Gastroesophageal sphincter (tissue), 4 donors: ENCODE measurements at regions not wholly inside any gene's neighbourhood (a gene's known extent, or its start where the extent isn't known, plus 50 kb on each side); places are given as distances from the start of the nearest gene placed in this dataset.
"Not testable (repeated sequence)": the region's sequence is repeated elsewhere in the genome, so short reads cannot be mapped to it uniquely, and the experiment has no call there.

Experiments
- ATAC-seq: fragments of 150-250 bp; one replicate; pipeline ENCODE4 v1.9.1; 2016; ENCODE audit warnings: mild to moderate bottlenecking, moderate library complexity
- H3K27ac ChIP-seq, 4 donors: fragments of 200-600 bp; sonication (generic) in 3 of 4; 1 replicate in 3 of 4; 2 replicates in 1 of 4; pipeline ENCODE4 v1.5.1; 2016 to 2019
- H3K27me3 ChIP-seq: fragments of 200-600 bp; sonication (generic); one replicate; pipeline ENCODE4 v1.5.1; 2019
- H3K36me3 ChIP-seq, 2 donors: fragments of 200-600 bp; sonication (generic); one replicate each; pipeline ENCODE4 v1.5.1; 2019; ENCODE audit warnings: control low read depth in 1 of 2
- H3K4me1 ChIP-seq, 3 donors: fragments of 200-600 bp; sonication (generic); 1 replicate in 2 of 3; 2 replicates in 1 of 3; pipeline ENCODE4 v1.5.1; 2016 to 2019; ENCODE audit warnings: control low read depth in 2 of 3
- H3K4me3 ChIP-seq, 2 donors: fragments of 200-600 bp; sonication (generic); one replicate each; pipeline ENCODE4 v1.5.1; 2019; ENCODE audit warnings: mild to moderate bottlenecking in 1 of 2, moderate library complexity in 1 of 2
- H3K9me3 ChIP-seq, 3 donors: fragments of 200-600 bp; sonication (generic); one replicate each; pipeline ENCODE4 v1.5.1; 2017 to 2019; ENCODE audit warnings: control low read depth in 2 of 3
- EP300 ChIP-seq: sonication (generic); formaldehyde crosslinking; IDR thresholded peaks from one replicate; pipeline ENCODE4 v1.6.1; 2017; ENCODE audit warnings: antibody characterized with exemption, mild to moderate bottlenecking
- POLR2A ChIP-seq, 2 donors: fragments of 450-650 bp; IDR thresholded peaks; one replicate each; pipeline ENCODE4 v1.6.1; 2017; ENCODE audit warnings: antibody characterized with exemption in 2 of 2, mild to moderate bottlenecking in 2 of 2, moderate library complexity in 1 of 2
- POLR2AphosphoS5 ChIP-seq: sonication (generic); formaldehyde crosslinking; IDR thresholded peaks from one replicate; pipeline ENCODE4 v1.6.1; 2017; ENCODE audit warnings: antibody characterized with exemption
- WGBS, 2 donors: methylation state at CpG; one replicate each; pipeline ENCODE4 v1.1.5; 2018; ENCODE audit warnings: low coverage in 1 of 2; 5-methylcytosine and 5-hydroxymethylcytosine counted together
- TF ChIP-seq, protein P1 (sequence below), 4 experiments: fragments of 200-600 bp in 2 of 4; fragments of 450-650 bp in 2 of 4; sonication (generic) in 1 of 4; IDR thresholded peaks; one replicate each; pipeline ENCODE4 v1.5.1; 2017 to 2019; ENCODE audit warnings: antibody characterized with exemption in 4 of 4, mild to moderate bottlenecking in 2 of 4, moderate library complexity in 2 of 4

DNA sequence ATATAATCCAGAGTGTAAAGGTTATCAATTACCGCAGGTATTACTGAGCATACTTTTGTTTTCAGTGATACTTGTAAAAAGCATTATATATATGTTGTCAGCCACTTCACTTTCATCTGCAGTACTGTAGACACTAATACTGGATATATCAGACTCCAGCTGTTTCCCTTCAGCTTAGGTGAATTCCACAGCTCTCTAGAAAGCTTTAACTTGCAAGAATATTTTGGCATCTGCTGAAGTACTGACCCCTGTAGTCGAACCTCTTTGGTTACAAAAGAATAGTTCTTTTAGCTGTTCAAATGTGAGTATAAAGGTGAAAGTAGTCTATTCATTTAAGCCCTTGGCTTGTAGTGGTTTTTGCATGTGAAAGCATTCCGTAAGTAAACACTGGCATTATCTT lies 1222.7 kb upstream of the TENM3 start:
- TF ChIP-seq POLR2AphosphoS5 (no peak), POLR2A (IDR thresholded peaks at IDR 0.05) (no peak), EP300 (no peak)
- TF ChIP-seq, protein P1, sequence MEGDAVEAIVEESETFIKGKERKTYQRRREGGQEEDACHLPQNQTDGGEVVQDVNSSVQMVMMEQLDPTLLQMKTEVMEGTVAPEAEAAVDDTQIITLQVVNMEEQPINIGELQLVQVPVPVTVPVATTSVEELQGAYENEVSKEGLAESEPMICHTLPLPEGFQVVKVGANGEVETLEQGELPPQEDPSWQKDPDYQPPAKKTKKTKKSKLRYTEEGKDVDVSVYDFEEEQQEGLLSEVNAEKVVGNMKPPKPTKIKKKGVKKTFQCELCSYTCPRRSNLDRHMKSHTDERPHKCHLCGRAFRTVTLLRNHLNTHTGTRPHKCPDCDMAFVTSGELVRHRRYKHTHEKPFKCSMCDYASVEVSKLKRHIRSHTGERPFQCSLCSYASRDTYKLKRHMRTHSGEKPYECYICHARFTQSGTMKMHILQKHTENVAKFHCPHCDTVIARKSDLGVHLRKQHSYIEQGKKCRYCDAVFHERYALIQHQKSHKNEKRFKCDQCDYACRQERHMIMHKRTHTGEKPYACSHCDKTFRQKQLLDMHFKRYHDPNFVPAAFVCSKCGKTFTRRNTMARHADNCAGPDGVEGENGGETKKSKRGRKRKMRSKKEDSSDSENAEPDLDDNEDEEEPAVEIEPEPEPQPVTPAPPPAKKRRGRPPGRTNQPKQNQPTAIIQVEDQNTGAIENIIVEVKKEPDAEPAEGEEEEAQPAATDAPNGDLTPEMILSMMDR (IDR thresholded peaks at IDR 0.05) = no peak
- ATAC-seq = no peak
- no peaks in the 10 kb centered on the region for H3K4me1 ChIP-seq
- H3K9me3 ChIP-seq = no peaks in the 10 kb centered on the region
- no peaks in the 10 kb centered on the region for H3K27me3 ChIP-seq
- WGBS, 2 donors = 31 to 43% methylated on average over 3 of the region's 3 CpGs
- H3K36me3 ChIP-seq = no peaks in the 10 kb centered on the region
- H3K4me3 ChIP-seq = no peak overlapping the region
- H3K27ac ChIP-seq = no peak overlapping the region

DNA sequence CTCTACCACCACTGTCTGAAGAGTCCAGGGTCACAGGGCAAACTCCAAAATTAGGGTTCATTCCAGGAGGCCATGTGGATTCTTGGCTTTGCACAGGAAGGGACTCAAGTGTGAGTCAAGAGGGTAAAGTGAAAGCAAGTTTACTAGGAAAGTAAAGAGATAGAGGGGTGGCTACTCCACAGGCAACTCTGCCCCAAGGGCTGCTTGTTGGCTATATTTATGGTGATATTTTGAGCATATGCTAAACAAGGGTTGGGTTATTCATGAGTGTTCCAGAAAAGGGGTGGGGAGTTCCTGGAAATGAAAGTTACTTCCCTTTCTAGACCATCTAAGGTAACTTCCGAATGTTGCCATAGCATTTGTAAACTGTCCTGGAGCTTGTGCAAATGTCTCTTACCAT lies 1222.0 kb upstream of the TENM3 start:
- H3K4me3 ChIP-seq = no peak overlapping the region
- no peak overlapping the region for H3K27ac ChIP-seq
- H3K9me3 ChIP-seq = no peaks in the 10 kb centered on the region
- TF ChIP-seq, protein P1 (IDR thresholded peaks at IDR 0.05) = no peak
- TF ChIP-seq POLR2AphosphoS5 = no peak
- TF ChIP-seq POLR2A (IDR thresholded peaks at IDR 0.05) = no peak
- H3K4me1 ChIP-seq = no peaks in the 10 kb centered on the region
- no peak for ATAC-seq
- 82 to 85% methylated on average over 1 of the region's 1 CpG for WGBS, 2 donors
- H3K36me3 ChIP-seq = no peaks in the 10 kb centered on the region
- no peaks in the 10 kb centered on the region for H3K27me3 ChIP-seq

DNA sequence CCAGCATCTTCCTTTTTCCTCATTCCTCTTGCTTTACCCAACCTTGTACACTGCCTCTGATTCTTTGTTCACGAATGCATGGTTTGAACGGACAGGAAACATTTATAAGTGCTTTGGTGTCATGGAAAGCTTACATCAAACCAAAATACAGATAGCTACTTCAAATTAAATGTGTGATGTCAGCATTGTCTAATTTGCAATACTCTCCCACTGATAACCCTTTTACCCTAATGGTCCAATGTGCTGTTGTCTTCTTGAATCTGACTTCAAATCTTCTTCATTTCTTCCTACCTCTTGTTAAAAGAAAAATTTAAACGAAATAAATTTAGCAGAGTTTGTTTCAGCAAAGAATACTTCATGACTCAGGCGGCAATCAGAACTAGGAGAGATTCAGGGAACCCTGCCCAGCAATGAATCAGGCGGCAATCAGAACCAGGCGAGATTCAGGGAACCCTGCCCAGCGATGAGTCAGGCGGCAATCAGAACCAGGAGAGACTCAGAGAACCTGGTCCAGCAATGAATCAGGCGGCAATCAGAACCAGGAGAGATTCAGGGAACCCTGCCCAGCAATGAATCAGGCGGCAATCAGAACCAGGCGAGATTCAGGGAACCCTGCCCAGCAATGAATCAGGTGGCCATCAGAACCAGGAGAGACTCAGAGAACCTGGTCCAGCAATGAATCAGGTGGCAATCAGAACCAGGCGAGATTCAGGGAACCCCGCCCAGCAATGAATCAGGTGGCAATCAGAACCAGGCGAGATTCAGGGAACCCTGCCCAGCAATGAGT lies 1212.9 kb upstream of the TENM3 start:
- WGBS, 2 donors = 42 to 68% methylated on average over 7 to 10 of the region's 14 CpGs
- ATAC-seq, H3K4me1 ChIP-seq, H3K36me3 ChIP-seq, H3K9me3 ChIP-seq, H3K4me3 ChIP-seq, H3K27ac ChIP-seq, H3K27me3 ChIP-seq: not testable (repeated sequence)

DNA sequence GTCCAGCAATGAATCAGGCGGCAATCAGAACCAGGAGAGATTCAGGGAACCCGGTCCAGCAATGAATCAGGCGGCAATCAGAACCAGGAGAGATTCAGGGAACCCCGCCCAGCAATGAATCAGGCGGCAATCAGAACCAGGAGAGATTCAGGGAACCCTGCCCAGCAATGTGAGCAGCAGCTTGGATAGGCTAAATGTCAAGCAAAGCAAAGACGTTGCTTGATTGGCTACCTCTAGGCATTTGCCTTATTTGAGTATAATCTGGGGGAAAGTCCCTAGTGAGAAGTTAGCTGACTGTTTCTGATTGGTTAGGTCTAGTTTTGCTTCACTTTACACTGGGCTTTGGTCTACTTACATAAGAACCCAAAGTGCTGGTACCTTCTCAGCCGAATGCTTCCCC lies 1212.2 kb upstream of the TENM3 start:
- H3K36me3 ChIP-seq = no peaks in the 10 kb centered on the region
- no peak for ATAC-seq
- no peaks in the 10 kb centered on the region for H3K9me3 ChIP-seq
- H3K27me3 ChIP-seq = no peaks in the 10 kb centered on the region
- no peak overlapping the region for H3K4me3 ChIP-seq
- H3K27ac ChIP-seq = no peak overlapping the region
- 70 to 76% methylated on average over 4 to 7 of the region's 7 CpGs for WGBS, 2 donors
- TF ChIP-seq POLR2AphosphoS5 = no peak
- TF ChIP-seq, protein P1 (IDR thresholded peaks at IDR 0.05) = no peak
- no peaks in the 10 kb centered on the region for H3K4me1 ChIP-seq

DNA sequence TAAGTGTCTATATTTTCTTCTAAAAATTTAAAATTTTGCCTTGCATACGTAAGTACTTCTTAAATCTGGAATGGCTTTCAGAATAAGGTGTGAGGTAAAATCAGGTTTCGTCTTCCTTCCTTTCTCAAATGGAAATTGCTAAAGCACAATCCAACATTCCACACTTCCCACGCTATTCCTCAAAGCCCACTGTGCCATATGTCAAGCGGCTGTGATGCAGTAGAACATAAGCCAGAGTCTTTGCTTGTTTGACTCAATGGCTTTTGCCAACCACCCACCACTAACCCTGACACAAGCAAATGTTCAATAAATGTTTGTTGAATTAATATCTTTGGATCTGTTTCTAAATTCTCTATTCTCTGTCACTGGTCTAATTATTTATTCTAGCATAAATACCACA lies 1199.7 kb upstream of the TENM3 start:
- Histone ChIP-seq H3K9me3 (no peaks in the 10 kb centered on the region), H3K27me3 (no peaks in the 10 kb centered on the region), H3K4me1 (no peaks in the 10 kb centered on the region), H3K36me3 (no peaks in the 10 kb centered on the region), H3K4me3 (no peak overlapping the region), H3K27ac (no peak overlapping the region)
- ATAC-seq = no peak
- 73 to 83% methylated on average over 4 of the region's 4 CpGs for WGBS, 2 donors
- no peak for TF ChIP-seq POLR2A (IDR thresholded peaks at IDR 0.05)
- TF ChIP-seq, protein P1 (IDR thresholded peaks at IDR 0.05) = no peak
- no peak for TF ChIP-seq EP300
- no peak for TF ChIP-seq POLR2AphosphoS5
